Neural cell (in vitro differentiated cells): ENCODE measurements at regions not wholly inside any gene's neighbourhood (a gene's known extent, or its start where the extent isn't known, plus 50 kb on each side); places are given as distances from the start of the nearest gene placed in this dataset.

ENCODE experiments used
- H2AFZ ChIP-seq: fragments of 200-600, 300-800 bp; sonication (generic), shearing (Covaris generic); 2 replicates; pipeline ENCODE4 v1.6.0; 2014; ENCODE audit warnings: low read depth, mild to moderate bottlenecking, antibody characterized with exemption, low read length, moderate library complexity
- H3F3A ChIP-seq: fragments of 200-600 bp; shearing (Covaris generic); 2 replicates; pipeline ENCODE4 v1.6.1; 2016; ENCODE audit warnings: mild to moderate bottlenecking, moderate library complexity, mixed read lengths, antibody characterized with exemption, low read length; ENCODE audit not compliant: insufficient read depth, poor library complexity, severe bottlenecking
- H3K27ac ChIP-seq: fragments of 200-600, 300-800 bp; sonication (generic), shearing (Covaris generic); 2 replicates; pipeline ENCODE4 v1.5.1; 2014; ENCODE audit warnings: mild to moderate bottlenecking, low read length, moderate library complexity
- H3K27me3 ChIP-seq: fragments of 300-800, 200-600 bp; sonication (generic), shearing (Covaris generic); 2 replicates; pipeline ENCODE4 v1.6.0; 2014; ENCODE audit warnings: mild to moderate bottlenecking, low read depth, low read length, moderate library complexity; ENCODE audit not compliant: insufficient read depth
- H3K36me3 ChIP-seq: fragments of 300-800, 200-600 bp; sonication (generic), shearing (Covaris generic); 2 replicates; pipeline ENCODE4 v1.5.1; 2014; ENCODE audit warnings: mild to moderate bottlenecking, antibody characterized with exemption, low read length, moderate library complexity; ENCODE audit not compliant: insufficient read depth
- H3K4me2 ChIP-seq: fragments of 300-800, 200-600 bp; sonication (generic), shearing (Covaris generic); 2 replicates; pipeline ENCODE4 v1.6.0; 2014; ENCODE audit warnings: mild to moderate bottlenecking, low read length
- H3K4me3 ChIP-seq: fragments of 300-800, 200-600 bp; sonication (generic), shearing (Covaris generic); 2 replicates; pipeline ENCODE4 v1.5.1; 2014; ENCODE audit warnings: mild to moderate bottlenecking, low read length, moderate library complexity
- H3K79me2 ChIP-seq: fragments of 200-600 bp; shearing (Covaris generic); replicated peaks from 2 replicates; pipeline ENCODE4 v1.6.0; 2014; ENCODE audit warnings: mild to moderate bottlenecking, low read length, moderate library complexity; ENCODE audit not compliant: insufficient read depth
- H3K9ac ChIP-seq: fragments of 300-800, 200-600 bp; sonication (generic), shearing (Covaris generic); 2 replicates; pipeline ENCODE4 v1.6.1; 2016; ENCODE audit warnings: mild to moderate bottlenecking, low read length, mixed read lengths
- H3K9me2 ChIP-seq: fragments of 200-600 bp; shearing (Covaris generic); 2 replicates; pipeline ENCODE4 v1.6.1; 2016; ENCODE audit warnings: mild to moderate bottlenecking, low read length, mixed read lengths; ENCODE audit not compliant: insufficient read depth
- H3K9me3 ChIP-seq: fragments of 200-600, 300-800 bp; sonication (generic), shearing (Covaris generic); 2 replicates; pipeline ENCODE4 v1.6.1; 2016; ENCODE audit warnings: mild to moderate bottlenecking, mixed run types, low read length, moderate library complexity, mixed read lengths
- H4K20me1 ChIP-seq: fragments of 200-600 bp; shearing (Covaris generic); 2 replicates; pipeline ENCODE4 v1.6.1; 2016; ENCODE audit warnings: mild to moderate bottlenecking, mixed run types; ENCODE audit not compliant: insufficient read depth
- CTCF ChIP-seq: fragments of 450-650 bp; IDR thresholded peaks from 2 replicates; pipeline ENCODE4 v1.5.1; 2014; ENCODE audit warnings: antibody characterized with exemption, mild to moderate bottlenecking, moderate library complexity; ENCODE audit not compliant: poor library complexity, severe bottlenecking
- EP300 ChIP-seq: fragments of 450-650 bp; conservative IDR thresholded peaks from 2 replicates; pipeline ENCODE4 v1.6.1; 2014; ENCODE audit warnings: antibody characterized with exemption, mild to moderate bottlenecking, moderate library complexity; ENCODE audit not compliant: poor library complexity, severe bottlenecking
- EZH2 ChIP-seq: fragments of 200-600, 300-800 bp; shearing (Covaris generic), sonication (generic); IDR thresholded peaks from 2 replicates; pipeline ENCODE4 v1.6.1; 2014; ENCODE audit warnings: antibody characterized with exemption, low read length, borderline replicate concordance, mild to moderate bottlenecking; ENCODE audit not compliant: insufficient read depth, poor library complexity, severe bottlenecking
- MXI1 ChIP-seq: fragments of 450-650 bp; conservative IDR thresholded peaks from 2 replicates; pipeline ENCODE4 v1.6.1; 2014; ENCODE audit warnings: antibody characterized with exemption, mild to moderate bottlenecking; ENCODE audit not compliant: poor library complexity, severe bottlenecking
- POLR2AphosphoS5 ChIP-seq: IDR thresholded peaks from 2 replicates; pipeline ENCODE4 v1.6.1; 2012
- RAD21 ChIP-seq: fragments of 450-650 bp; conservative IDR thresholded peaks from 2 replicates; pipeline ENCODE4 v1.6.1; 2014; ENCODE audit warnings: antibody characterized with exemption, mild to moderate bottlenecking, moderate library complexity
- REST ChIP-seq: IDR thresholded peaks from 2 replicates; pipeline ENCODE4 v1.6.1; 2012; ENCODE audit warnings: borderline replicate concordance
- SMC3 ChIP-seq: fragments of 450-650 bp; conservative IDR thresholded peaks from 2 replicates; pipeline ENCODE4 v1.6.1; 2014; ENCODE audit warnings: antibody characterized with exemption, mild to moderate bottlenecking, moderate library complexity; ENCODE audit not compliant: poor library complexity
- TAF1 ChIP-seq: IDR thresholded peaks from 2 replicates; pipeline ENCODE4 v1.6.1; 2012; ENCODE audit warnings: low read depth

- Histone ChIP-seq H4K20me1 (no peaks in the 10 kb centered on the region), H3K9me2 (no peaks in the 10 kb centered on the region), H3K27me3 (no peaks in the 10 kb centered on the region), H3K27ac (no peak overlapping the region), H3K36me3 (no peaks in the 10 kb centered on the region), H3K4me2 (no peak overlapping the region), H3K9ac (no peak overlapping the region), H3K79me2 (no peaks in the 10 kb centered on the region), H3K9me3 (no peaks in the 10 kb centered on the region), H2AFZ (no peak overlapping the region), H3K4me3 (no peak overlapping the region), H3F3A (no peaks in the 10 kb centered on the region)
- no peak for TF ChIP-seq SMC3
- TF ChIP-seq EZH2 = no peak
- TF ChIP-seq REST = no peak
- TF ChIP-seq TAF1 = no peak
- TF ChIP-seq MXI1 = no peak
- no peak for TF ChIP-seq RAD21
- TF ChIP-seq CTCF = no peak
- TF ChIP-seq EP300 = no peak
- no peak for TF ChIP-seq POLR2AphosphoS5
These were observed 180.9 kb upstream of the AGTR2 start for GRCh38 chrX:115989686-115990085.

GRCh38 chrX:116009346-116009745, 161.2 kb upstream of the AGTR2 start:
- Histone ChIP-seq H3K27ac (no peak overlapping the region), H3K9ac (no peak overlapping the region), H3F3A (no peaks in the 10 kb centered on the region), H3K4me2 (no peak overlapping the region), H3K79me2 (no peaks in the 10 kb centered on the region), H4K20me1 (no peaks in the 10 kb centered on the region), H3K27me3 (no peaks in the 10 kb centered on the region), H3K36me3 (no peaks in the 10 kb centered on the region), H2AFZ (no peak overlapping the region), H3K9me3 (no peaks in the 10 kb centered on the region), H3K4me3 (no peak overlapping the region), H3K9me2 (no peaks in the 10 kb centered on the region)
- TF ChIP-seq MXI1 (no peak), POLR2AphosphoS5 (no peak), EP300 (no peak), TAF1 (no peak)
